Lung (tissue), 11 donors: ENCODE measurements at regions not wholly inside any gene's neighbourhood (a gene's known extent, or its start where the extent isn't known, plus 50 kb on each side); places are given as distances from the start of the nearest gene placed in this dataset.

Experiments used
- ATAC-seq: fragments of 200-7000 bp; cut with Tn5 transposase; one replicate; pipeline ENCODE4 v1.9.1; 2020; ENCODE audit warnings: moderate number of reproducible peaks; ENCODE audit not compliant: insufficient read depth, low FRiP score
- DNase-seq, 3 donors: peaks; one replicate each; pipeline ENCODE4 v3.0.0-alpha.2; 2013 to 2017
- H3K27ac ChIP-seq, 2 donors: one replicate each; pipeline ENCODE4 v1.5.1; 2013; ENCODE audit warnings: mild to moderate bottlenecking in 2 of 2, moderate library complexity in 2 of 2, control low read depth in 1 of 2, inconsistent platforms in 1 of 2, low read depth in 1 of 2, low read length in 1 of 2
- H3K27me3 ChIP-seq, 3 donors: one replicate each; pipeline ENCODE4 v1.5.1; 2013; ENCODE audit warnings: low read length in 2 of 3; ENCODE audit not compliant: control insufficient read depth in 3 of 3, insufficient read depth in 3 of 3
- H3K36me3 ChIP-seq, 4 donors: one replicate each; pipeline ENCODE4 v1.5.1; 2013; ENCODE audit warnings: low read length in 4 of 4, mild to moderate bottlenecking in 1 of 4, moderate library complexity in 1 of 4; ENCODE audit not compliant: control insufficient read depth in 4 of 4, insufficient read depth in 4 of 4
- H3K4me1 ChIP-seq, 5 donors: one replicate each; pipeline ENCODE4 v1.5.1; 2013; ENCODE audit warnings: low read length in 5 of 5, mild to moderate bottlenecking in 2 of 5, moderate library complexity in 1 of 5; ENCODE audit not compliant: control insufficient read depth in 5 of 5, insufficient read depth in 5 of 5
- H3K4me3 ChIP-seq: one replicate; pipeline ENCODE4 v1.5.1; 2013; ENCODE audit warnings: mild to moderate bottlenecking, control low read depth, moderate library complexity
- H3K9ac ChIP-seq, 2 donors: one replicate each; pipeline ENCODE4 v1.5.1; 2013; ENCODE audit warnings: low read length in 2 of 2, control low read depth in 1 of 2; ENCODE audit not compliant: insufficient read depth in 1 of 2
- H3K9me3 ChIP-seq, 4 donors: one replicate each; pipeline ENCODE4 v1.5.1; 2013; ENCODE audit warnings: low read length in 3 of 4, mild to moderate bottlenecking in 1 of 4, moderate library complexity in 1 of 4; ENCODE audit not compliant: control insufficient read depth in 4 of 4, insufficient read depth in 3 of 4
- WGBS, 2 donors: extraction: QIAGEN DNeasy Blood & Tissue Kit; methylation state at CpG; one replicate each; pipeline ENCODE4 v1.1.7; 2013; 5-methylcytosine and 5-hydroxymethylcytosine counted together
- TF ChIP-seq, protein P1 (sequence below): IDR thresholded peaks from 2 replicates; pipeline ENCODE4 v1.5.1; 2012; ENCODE audit warnings: mild to moderate bottlenecking; ENCODE audit errors: control extremely low read depth, extremely low read depth
- donor health status: control.
- donor health status: control.
- donor health status: Bipolar disorder and iron deficiency.
- donor health status: healthy.
- donor health status: DM: yes; HTN: yes; CAD: no.

DNA sequence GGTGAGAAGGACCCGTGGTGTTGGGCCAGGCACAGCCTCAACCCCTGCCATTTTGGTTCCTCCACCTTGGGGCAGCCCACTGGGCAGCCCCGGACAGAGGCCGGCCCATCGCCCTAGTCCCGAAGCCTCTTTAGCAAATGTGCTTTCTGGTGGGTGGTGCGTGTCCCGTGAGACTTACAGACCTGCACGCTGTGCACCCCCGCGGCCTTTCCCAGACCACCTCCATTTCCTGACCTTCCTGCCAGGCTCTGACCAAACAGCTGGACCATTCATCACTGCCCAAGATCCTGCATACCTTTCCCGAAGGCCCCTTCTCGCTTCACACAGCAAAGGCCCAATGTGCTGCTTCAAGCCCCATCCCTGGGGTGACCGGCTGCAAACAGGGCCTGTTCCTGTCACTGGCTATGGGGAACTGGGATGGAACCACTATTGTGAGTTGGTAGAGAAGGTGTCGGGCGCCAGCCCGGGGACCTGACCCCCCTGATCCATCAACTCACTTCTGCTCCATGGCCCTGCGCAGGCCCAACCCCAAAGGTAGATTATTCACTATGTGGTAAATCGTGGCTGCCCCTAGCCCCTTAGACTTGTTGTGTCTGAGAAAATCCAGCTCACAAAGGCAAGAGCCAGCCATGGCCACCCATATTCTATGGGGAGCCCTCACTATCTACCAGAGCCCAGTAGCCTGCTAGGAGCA lies 341.0 kb downstream of the EIPR1 start:
- no peak for ATAC-seq
- peaks cover 0 to 2% (median 0%) of the 10 kb centered on the region in 4 donors for H3K9me3 ChIP-seq
- H3K4me1 ChIP-seq, result no peaks in the 10 kb centered on the region
- no peak for DNase-seq
- H3K27ac ChIP-seq, result no peak overlapping the region
- no peaks in the 10 kb centered on the region for H3K27me3 ChIP-seq
- TF ChIP-seq, protein P1, sequence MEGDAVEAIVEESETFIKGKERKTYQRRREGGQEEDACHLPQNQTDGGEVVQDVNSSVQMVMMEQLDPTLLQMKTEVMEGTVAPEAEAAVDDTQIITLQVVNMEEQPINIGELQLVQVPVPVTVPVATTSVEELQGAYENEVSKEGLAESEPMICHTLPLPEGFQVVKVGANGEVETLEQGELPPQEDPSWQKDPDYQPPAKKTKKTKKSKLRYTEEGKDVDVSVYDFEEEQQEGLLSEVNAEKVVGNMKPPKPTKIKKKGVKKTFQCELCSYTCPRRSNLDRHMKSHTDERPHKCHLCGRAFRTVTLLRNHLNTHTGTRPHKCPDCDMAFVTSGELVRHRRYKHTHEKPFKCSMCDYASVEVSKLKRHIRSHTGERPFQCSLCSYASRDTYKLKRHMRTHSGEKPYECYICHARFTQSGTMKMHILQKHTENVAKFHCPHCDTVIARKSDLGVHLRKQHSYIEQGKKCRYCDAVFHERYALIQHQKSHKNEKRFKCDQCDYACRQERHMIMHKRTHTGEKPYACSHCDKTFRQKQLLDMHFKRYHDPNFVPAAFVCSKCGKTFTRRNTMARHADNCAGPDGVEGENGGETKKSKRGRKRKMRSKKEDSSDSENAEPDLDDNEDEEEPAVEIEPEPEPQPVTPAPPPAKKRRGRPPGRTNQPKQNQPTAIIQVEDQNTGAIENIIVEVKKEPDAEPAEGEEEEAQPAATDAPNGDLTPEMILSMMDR, result no peak
- H3K36me3 ChIP-seq, result no peaks in the 10 kb centered on the region
- no peak overlapping the region for H3K9ac ChIP-seq
- 95 to 96% methylated on average over 18 of the region's 18 CpGs for WGBS, 2 donors
- H3K4me3 ChIP-seq, result no peak overlapping the region

DNA sequence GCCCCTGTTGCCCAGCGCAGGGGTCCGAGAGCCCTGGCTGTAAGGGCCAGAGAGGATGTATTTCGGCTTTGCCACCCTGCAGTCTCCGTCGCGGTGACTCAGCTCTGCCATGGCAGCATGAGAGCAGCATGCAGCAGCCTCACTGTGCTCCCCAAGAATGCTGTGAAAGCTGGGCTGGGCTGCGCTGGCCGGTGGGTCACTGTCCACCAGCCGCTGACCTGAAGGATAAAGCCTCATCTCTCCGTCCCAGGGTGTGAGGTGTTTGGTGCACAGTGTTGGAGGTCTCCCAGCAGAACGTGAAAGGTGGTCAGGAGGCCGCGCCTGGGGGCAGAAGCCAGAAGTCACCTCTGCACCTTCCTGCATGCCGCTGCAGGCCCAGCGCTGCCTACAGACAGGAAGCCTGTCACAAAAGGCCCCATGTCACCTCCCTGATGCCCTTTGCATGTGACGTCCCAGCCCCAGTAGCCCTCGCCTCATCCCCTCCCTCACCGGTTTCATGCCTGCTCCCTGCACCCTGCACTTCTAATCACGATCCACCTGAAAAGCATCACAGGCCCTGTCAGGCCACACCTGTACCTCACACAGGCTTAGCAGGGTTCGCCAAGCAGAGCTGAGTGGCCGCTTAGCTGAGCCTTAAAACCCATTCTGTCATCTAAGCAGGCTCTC lies 342.1 kb downstream of the EIPR1 start:
- Histone ChIP-seq H3K9me3 (peaks cover 0 to 2% (median 0%) of the 10 kb centered on the region in 4 donors), H3K4me3 (no peak overlapping the region), H3K4me1 (no peaks in the 10 kb centered on the region), H3K36me3 (no peaks in the 10 kb centered on the region), H3K9ac (no peak overlapping the region), H3K27ac (no peak overlapping the region), H3K27me3 (no peaks in the 10 kb centered on the region)
- TF ChIP-seq, protein P1, result no peak
- WGBS, 2 donors, result 89 to 92% methylated on average over 21 of the region's 21 CpGs
- DNase-seq, result no peak
- no peak for ATAC-seq

DNA sequence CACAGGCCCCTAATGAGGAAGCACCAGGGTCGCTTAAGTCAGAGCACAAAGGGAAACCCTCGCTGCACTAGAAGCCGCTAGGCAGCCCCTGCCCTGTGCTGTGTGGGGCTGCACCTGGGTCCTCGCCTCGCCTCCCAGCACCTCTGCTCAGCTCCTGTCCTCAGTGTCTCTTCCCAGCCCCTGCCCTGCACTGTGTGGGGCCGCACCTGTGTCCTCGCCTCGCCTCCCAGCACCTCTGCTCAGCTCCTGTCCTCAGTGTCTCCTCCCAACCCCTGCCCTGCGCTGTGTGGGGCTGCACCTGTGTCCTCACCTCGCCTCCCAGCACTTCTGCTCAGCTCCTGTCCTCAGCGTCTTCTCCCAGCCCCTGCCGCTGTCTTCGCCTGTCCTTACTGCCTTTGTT lies 342.8 kb downstream of the EIPR1 start:
- ATAC-seq (no peak), DNase-seq (no peak)
- 78 to 89% methylated on average over 13 of the region's 13 CpGs for WGBS, 2 donors
- Histone ChIP-seq H3K4me3 (no peak overlapping the region), H3K27ac (no peak overlapping the region), H3K9me3 (peaks cover 0 to 3% (median 1%) of the 10 kb centered on the region in 4 donors), H3K27me3 (no peaks in the 10 kb centered on the region), H3K9ac (no peak overlapping the region), H3K36me3 (no peaks in the 10 kb centered on the region), H3K4me1 (no peaks in the 10 kb centered on the region)
- TF ChIP-seq, protein P1, result no peak
